GM23338 (cell line): ENCODE measurements at regions not wholly inside any gene's neighbourhood (a gene's known extent, or its start where the extent isn't known, plus 50 kb on each side); places are given as distances from the start of the nearest gene placed in this dataset.

Experiments
- ATAC-seq: fragments of 200-7000 bp; cut with Tn5 transposase; 3 replicates; pipeline ENCODE4 v1.9.1; 2020
- DNase-seq: peaks from one replicate; pipeline ENCODE4 v3.0.0-alpha.2; 2015; ENCODE audit warnings: low spot score
- H2AFZ ChIP-seq: fragments of 200-600 bp; sonication (generic); 2 replicates; pipeline ENCODE4 v1.8.0; 2016; ENCODE audit warnings: antibody characterized with exemption, mild to moderate bottlenecking, moderate library complexity
- H3F3A ChIP-seq: fragments of 200-600 bp; sonication (generic); replicated peaks from 2 replicates; pipeline ENCODE4 v1.8.0; 2017; ENCODE audit warnings: antibody characterized with exemption, mixed run types, low read depth
- H3K27ac ChIP-seq: fragments of 200-600 bp; sonication (generic); 2 replicates; pipeline ENCODE4 v1.6.1; 2016; ENCODE audit warnings: low read depth
- H3K27me3 ChIP-seq: fragments of 200-600 bp; sonication (generic); 2 replicates; pipeline ENCODE4 v1.8.0; 2016; ENCODE audit warnings: mild to moderate bottlenecking, mixed run types, moderate library complexity; ENCODE audit not compliant: insufficient read depth
- H3K36me3 ChIP-seq: fragments of 200-600 bp; sonication (generic); 2 replicates; pipeline ENCODE4 v1.8.0; 2016; ENCODE audit warnings: mild to moderate bottlenecking; ENCODE audit not compliant: insufficient read depth
- H3K4me1 ChIP-seq: fragments of 200-600 bp; sonication (generic); 2 replicates; pipeline ENCODE4 v1.8.0; 2016; ENCODE audit warnings: mild to moderate bottlenecking, moderate library complexity; ENCODE audit not compliant: insufficient read depth
- H3K4me2 ChIP-seq: fragments of 200-600 bp; sonication (generic); 2 replicates; pipeline ENCODE4 v1.7.1; 2017; ENCODE audit warnings: mixed run types
- H3K4me3 ChIP-seq: fragments of 200-600 bp; sonication (generic); 2 replicates; pipeline ENCODE4 v1.6.1; 2016; ENCODE audit warnings: mixed run types
- H3K79me2 ChIP-seq: fragments of 200-600 bp; sonication (generic); replicated peaks from 2 replicates; pipeline ENCODE4 v1.8.0; 2017; ENCODE audit warnings: mild to moderate bottlenecking; ENCODE audit not compliant: insufficient read depth
- H3K9me2 ChIP-seq: fragments of 200-600 bp; sonication (generic); 2 replicates; pipeline ENCODE4 v1.8.0; 2017; ENCODE audit not compliant: insufficient read depth
- H4K20me1 ChIP-seq: fragments of 200-600 bp; sonication (generic); replicated peaks from 2 replicates; pipeline ENCODE4 v1.8.0; 2017; ENCODE audit warnings: mild to moderate bottlenecking; ENCODE audit not compliant: insufficient read depth
- H3K27ac Mint-ChIP-seq: 2 replicates; pipeline ENCODE4 v1.8.0; 2020; ENCODE audit warnings: inconsistent platforms, mild to moderate bottlenecking, moderate library complexity, mixed read lengths
- H3K27me3 Mint-ChIP-seq: 3 replicates; pipeline ENCODE4 v1.8.0; 2022; ENCODE audit warnings: low read depth, mild to moderate bottlenecking, moderate library complexity, mixed read lengths, inconsistent platforms; ENCODE audit not compliant: insufficient read depth, poor library complexity
- H3K36me3 Mint-ChIP-seq: 3 replicates; pipeline ENCODE4 v1.8.0; 2021; ENCODE audit warnings: low read depth, mild to moderate bottlenecking, inconsistent platforms, moderate library complexity, mixed read lengths
- H3K4me1 Mint-ChIP-seq: 3 replicates; pipeline ENCODE4 v1.8.0; 2020; ENCODE audit warnings: mild to moderate bottlenecking, inconsistent platforms, mixed read lengths
- H3K4me3 Mint-ChIP-seq: 3 replicates; pipeline ENCODE4 v1.8.0; 2021; ENCODE audit warnings: moderate library complexity, mild to moderate bottlenecking, inconsistent platforms, mixed read lengths
- H3K9me3 Mint-ChIP-seq: 3 replicates; pipeline ENCODE4 v1.8.0; 2020; ENCODE audit warnings: moderate library complexity, mild to moderate bottlenecking, inconsistent platforms, mixed read lengths
- CREB1 ChIP-seq: fragments of 250-450 bp; sonication (Bioruptor Pico); IDR thresholded peaks from 2 replicates; pipeline ENCODE4 v1.5.0; 2020; ENCODE audit warnings: low read depth, mild to moderate bottlenecking, moderate library complexity
- CTCF ChIP-seq, 2 experiments: fragments of 200-600 bp in 1 of 2; sonication (generic) in 1 of 2; conservative IDR thresholded peaks; 2 replicates each; pipeline versions ENCODE4 v1.5.1 to v1.6.1; 2016 to 2017; ENCODE audit warnings: antibody characterized with exemption in 2 of 2, low read depth in 2 of 2, mild to moderate bottlenecking in 2 of 2, moderate library complexity in 1 of 2
- ETS1 ChIP-seq: IDR thresholded peaks from 2 replicates; pipeline ENCODE4 v1.6.1; 2016; ENCODE audit warnings: antibody characterized with exemption
- EZH2 ChIP-seq: fragments of 200-600 bp; sonication (generic); IDR thresholded peaks from one replicate; pipeline ENCODE4 v1.8.0; 2017; ENCODE audit warnings: antibody characterized with exemption, mild to moderate bottlenecking, low read depth; ENCODE audit not compliant: unreplicated experiment
- JUNB ChIP-seq: IDR thresholded peaks from one replicate; pipeline ENCODE4 v1.6.1; 2016; ENCODE audit warnings: antibody characterized with exemption; ENCODE audit not compliant: unreplicated experiment
- NANOG ChIP-seq: IDR thresholded peaks from 2 replicates; pipeline ENCODE4 v1.6.1; 2016; ENCODE audit warnings: antibody characterized with exemption, borderline replicate concordance
- POLR2AphosphoS5 ChIP-seq: IDR thresholded peaks from 2 replicates; pipeline ENCODE4 v1.6.1; 2016; ENCODE audit warnings: antibody characterized with exemption, low read depth
- REST ChIP-seq: IDR thresholded peaks from one replicate; pipeline ENCODE4 v1.6.1; 2018; ENCODE audit warnings: antibody characterized with exemption; ENCODE audit not compliant: unreplicated experiment
- STAT1 ChIP-seq: IDR thresholded peaks from one replicate; pipeline ENCODE4 v1.6.1; 2016; ENCODE audit warnings: antibody characterized with exemption; ENCODE audit not compliant: unreplicated experiment
- ZNF114 ChIP-seq: fragments of 250-450 bp; sonication (Bioruptor Pico); IDR thresholded peaks from 2 replicates; pipeline ENCODE4 v1.5.0; 2020; ENCODE audit warnings: mild to moderate bottlenecking, moderate library complexity
- ZNF331 ChIP-seq: fragments of 250-450 bp; sonication (Bioruptor Pico); IDR thresholded peaks from 2 replicates; pipeline ENCODE4 v1.5.0; 2020; ENCODE audit warnings: low read depth, mild to moderate bottlenecking, moderate library complexity

GRCh38 chr2:16258350-16258749 lies 318.0 kb downstream of the MYCN start:
- no peak overlapping the region for H3K4me3 Mint-ChIP-seq
- Histone ChIP-seq H3K27me3 (no peaks in the 10 kb centered on the region), H3K4me2 (no peak overlapping the region), H3K27ac (no peak overlapping the region), H4K20me1 (no peaks in the 10 kb centered on the region), H3K4me3 (no peak overlapping the region), H2AFZ (no peak overlapping the region), H3K9me2 (peaks cover 7% of the 10 kb centered on the region; the same call in 1 of the 2 replicates), H3F3A (no peaks in the 10 kb centered on the region), H3K36me3 (no peaks in the 10 kb centered on the region), H3K79me2 (no peaks in the 10 kb centered on the region), H3K4me1 (peaks cover 10% of the 10 kb centered on the region)
- peaks cover 17% of the 10 kb centered on the region for H3K4me1 Mint-ChIP-seq
- no peaks in the 10 kb centered on the region for H3K27me3 Mint-ChIP-seq
- TF ChIP-seq ETS1 (no peak), POLR2AphosphoS5 (no peak), STAT1 (no peak), EZH2 (no peak), CTCF (conservative IDR thresholded peaks at IDR 0.05; ENCODE audit: low read depth in 2 of 2) (no peak), JUNB (no peak), ZNF331 (CRISPR knock-in tag) (no peak), REST (no peak), ZNF114 (CRISPR knock-in tag) (no peak), NANOG (no peak), CREB1 (CRISPR knock-in tag) (no peak)
- no peak for ATAC-seq
- H3K9me3 Mint-ChIP-seq = peaks cover 7% of the 10 kb centered on the region
- H3K27ac Mint-ChIP-seq = no peak overlapping the region
- no peak for DNase-seq
- peaks cover 8% of the 10 kb centered on the region; the same call in 2 of the 3 replicates for H3K36me3 Mint-ChIP-seq
